Suppressor macrophage (primary cell): ENCODE measurements at regions not wholly inside any gene's neighbourhood (a gene's known extent, or its start where the extent isn't known, plus 50 kb on each side); places are given as distances from the start of the nearest gene placed in this dataset.
A peak's percentile ranks its signal among the peaks of the same experiment; 100 is the strongest.
"Not testable (repeated sequence)": the region's sequence is repeated elsewhere in the genome, so short reads cannot be mapped to it uniquely, and the experiment has no call there.

Source experiments
- DNase-seq, 4 experiments: peaks; one replicate each; pipeline ENCODE4 v3.0.0-alpha.2; 2020 to 2022

- no peak for DNase-seq
Measured at GRCh38 chr12:25424211-25424731, 128.8 kb downstream of the LMNTD1 start.

- no peak for DNase-seq
Measured at GRCh38 chr12:25423355-25424050, 129.6 kb downstream of the LMNTD1 start.

DNA sequence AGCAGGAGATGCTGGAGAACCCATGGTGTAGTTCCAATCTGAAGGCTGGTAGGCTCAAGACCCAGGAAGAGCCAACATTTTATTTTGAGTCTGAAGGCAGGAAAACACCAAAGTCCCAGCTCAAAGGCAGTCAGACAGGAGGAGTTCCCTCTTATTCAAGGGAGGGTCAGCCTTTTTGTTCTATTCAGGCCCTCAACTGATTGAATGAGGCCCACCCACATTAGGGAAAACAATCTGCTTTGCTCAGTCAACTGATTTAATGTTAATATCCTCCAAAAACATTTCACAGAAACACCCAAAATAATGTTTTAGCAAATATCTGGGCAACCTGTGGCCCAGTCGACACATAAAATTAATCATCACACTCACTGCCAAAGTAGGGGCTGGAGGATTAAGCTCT, 130.8 kb downstream of the LMNTD1 start:
- DNase-seq = no peak

DNA sequence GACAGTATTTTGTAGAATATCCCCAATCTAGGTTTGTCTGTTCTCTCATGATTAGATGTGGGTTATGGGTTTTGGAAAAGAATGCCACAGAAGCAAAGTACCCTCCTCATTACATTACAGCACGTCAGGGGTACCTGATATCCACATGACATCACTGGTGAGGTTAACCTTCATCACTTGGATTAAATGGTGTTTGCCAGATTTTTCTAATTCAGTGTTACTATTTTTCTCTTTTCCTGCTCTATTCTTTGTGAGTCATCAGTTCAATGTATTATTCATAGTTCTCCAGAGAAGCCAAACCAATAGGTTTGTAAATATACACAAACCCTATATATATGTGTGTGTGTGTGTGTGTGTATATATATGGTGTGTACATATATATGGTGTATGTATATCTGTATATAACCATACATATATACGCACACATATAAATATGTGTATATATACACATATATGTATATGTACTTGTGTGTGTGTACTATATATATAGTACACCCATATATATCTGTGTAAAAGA, 131.4 kb downstream of the LMNTD1 start:
- DNase-seq = no peak

DNA sequence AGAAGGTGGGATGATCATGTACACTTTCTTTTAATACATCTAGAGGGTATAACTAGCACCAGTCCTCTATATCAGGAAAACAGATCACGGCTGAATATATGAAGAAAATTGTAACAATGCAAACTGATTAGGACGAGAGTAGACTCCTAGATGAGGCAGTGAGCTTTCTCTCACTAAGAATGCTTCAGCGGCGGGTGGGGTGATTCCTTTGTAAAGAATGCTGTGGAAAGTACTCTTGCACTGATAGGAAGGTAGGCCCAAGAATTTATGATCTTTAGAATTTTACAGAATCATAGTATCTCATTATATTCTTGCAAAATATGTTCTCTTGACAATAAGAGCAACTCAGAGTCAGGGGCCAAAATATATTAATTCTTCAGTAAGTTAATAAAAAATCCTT, 133.0 kb downstream of the LMNTD1 start:
- DNase-seq = no peak

GRCh38 chr12:25419595-25419994, 133.5 kb downstream of the LMNTD1 start:
- no peak for DNase-seq

DNA sequence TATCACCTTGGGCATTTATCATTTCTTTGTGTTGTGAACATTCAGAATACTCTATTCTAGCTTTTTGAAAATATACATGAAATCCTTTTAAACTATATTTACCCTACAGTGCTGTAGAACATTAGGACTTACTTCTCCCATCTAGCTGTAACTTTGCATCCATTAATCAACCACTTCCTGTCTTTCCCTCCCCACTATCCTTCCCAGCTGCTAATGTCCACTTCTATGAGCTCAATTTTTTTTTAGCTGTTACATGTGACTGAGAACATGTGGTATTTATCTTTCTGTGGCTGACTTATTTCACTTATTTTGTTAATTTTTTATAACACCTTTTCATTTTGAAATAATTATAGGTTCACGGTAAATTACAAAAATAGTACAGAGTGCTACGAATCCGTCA, 136.0 kb downstream of the LMNTD1 start:
- DNase-seq = no peak

DNA sequence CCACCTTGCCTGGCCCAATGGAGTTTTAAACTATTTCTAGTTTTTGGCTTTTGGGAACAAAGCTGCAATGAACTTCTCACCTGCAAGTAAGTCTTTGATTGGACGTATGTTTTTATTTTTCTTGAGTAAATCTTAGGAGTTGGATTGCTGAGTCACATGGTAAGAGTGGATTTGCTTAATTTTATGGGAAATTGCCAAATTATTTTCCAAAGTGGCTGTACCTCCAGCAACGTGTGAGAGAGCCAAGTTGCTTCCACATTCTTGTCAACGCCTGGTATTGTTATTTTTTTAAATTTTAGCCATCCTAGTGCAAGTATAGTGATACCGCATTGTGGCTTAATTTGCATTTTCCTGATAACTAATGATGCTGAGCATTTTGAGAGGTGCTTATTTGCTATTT, 136.6 kb downstream of the LMNTD1 start:
- no peak for DNase-seq

- DNase-seq = no peak
Measured at GRCh38 chr12:25415004-25415403, 138.1 kb downstream of the LMNTD1 start.

- DNase-seq = no peak
Measured at GRCh38 chr12:25412735-25413134, 140.3 kb downstream of the LMNTD1 start.

DNA sequence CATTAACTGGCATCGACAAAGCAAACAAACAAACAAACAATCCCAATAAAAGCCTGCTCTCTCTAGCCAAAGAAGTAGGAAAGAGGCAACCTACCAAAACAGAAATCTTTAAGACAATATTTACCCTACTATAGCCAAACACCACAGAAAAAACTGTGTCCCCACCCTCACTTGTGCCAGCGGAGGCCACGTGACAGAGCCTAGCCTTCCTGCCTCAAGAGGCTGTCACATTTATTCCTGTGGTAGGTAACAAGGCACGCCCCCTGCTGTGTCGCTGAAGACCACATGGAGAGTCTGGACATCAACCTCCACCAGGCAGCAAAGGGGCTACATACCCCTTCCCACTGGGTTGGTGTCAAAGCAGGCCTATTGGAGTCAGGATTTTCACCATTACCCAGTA, 148.1 kb downstream of the LMNTD1 start:
- DNase-seq = no peak

DNA sequence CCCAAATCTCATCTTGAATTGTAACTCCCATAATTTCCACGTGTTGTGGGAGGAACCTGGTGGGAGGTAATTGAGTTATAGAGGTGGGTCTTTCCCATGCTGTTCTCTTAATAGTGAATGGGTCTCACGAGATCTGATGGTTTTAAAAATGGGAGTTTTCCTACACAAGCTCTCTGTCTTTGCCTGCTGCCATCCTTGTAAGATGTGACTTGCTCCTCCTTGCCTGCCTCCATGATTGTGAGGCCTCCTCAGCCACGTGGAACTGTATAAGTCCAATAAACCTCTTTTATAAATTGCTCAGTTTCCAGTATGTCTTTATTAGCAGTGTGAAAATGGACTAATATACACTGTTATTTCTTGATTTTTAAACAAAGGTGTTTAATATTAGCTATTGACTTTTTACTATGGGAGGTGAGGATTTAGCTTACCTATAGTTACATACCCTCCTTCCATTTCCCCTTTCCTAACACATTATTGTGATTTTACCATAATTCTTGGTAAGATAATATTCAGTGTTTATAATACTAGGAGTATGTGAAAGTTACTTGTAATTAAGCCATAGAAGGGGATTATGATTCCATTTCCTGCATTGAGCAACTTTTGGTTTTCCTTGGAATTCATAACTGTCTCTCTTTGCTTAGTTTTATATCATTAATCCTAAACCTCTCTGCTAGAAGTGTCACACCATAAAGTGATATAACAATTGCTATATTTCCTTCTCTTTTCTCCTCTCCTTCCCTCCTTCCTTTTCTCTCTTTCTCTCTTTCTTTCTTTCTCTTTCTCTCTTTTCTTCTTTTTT, 151.0 kb upstream of the KRAS start:
- DNase-seq = no peak

DNA sequence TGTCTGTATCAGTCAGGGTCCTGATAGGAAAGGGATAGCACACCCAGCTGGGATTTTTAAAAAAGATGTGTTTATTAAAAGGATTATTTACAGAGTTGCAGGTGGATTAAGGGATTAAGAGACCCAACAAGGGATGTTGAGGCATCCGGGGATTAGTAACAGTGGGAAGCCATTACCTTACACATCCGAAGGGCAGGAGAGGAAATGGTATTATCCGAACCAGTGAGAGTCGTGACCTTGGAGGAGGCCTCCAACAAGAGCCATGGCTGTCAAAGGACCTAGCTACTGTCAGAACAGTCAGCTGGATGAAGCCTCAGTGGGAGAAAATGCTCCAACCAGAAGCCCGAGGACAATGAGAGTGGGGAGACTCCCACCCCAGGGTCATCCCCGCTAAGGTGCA, 146.3 kb upstream of the KRAS start:
- no peak for DNase-seq

GRCh38 chr12:25395227-25395626, 144.5 kb upstream of the KRAS start:
- no peak for DNase-seq

GRCh38 chr12:25394775-25395174, 144.0 kb upstream of the KRAS start:
- not testable (repeated sequence) for DNase-seq

DNA sequence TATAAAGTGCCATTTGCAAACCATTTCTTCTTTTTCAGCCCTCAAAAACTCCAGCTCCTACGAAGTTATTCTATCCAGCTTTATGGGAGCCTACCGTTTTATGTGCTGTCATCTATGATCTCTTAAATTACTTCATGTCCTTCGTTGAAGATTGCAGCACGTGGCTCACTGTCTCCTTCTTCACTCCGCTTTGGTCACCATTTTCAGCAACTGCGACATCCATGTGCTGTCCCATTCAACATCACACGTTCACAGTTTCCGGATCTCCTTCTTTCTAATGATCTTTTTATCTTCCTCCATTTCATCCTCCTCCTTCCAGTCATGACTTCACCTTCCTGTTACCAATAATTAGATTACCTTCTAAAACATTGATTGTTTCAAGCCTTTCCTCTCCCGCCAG, 143.3 kb upstream of the KRAS start:
- DNase-seq = no peak

DNA sequence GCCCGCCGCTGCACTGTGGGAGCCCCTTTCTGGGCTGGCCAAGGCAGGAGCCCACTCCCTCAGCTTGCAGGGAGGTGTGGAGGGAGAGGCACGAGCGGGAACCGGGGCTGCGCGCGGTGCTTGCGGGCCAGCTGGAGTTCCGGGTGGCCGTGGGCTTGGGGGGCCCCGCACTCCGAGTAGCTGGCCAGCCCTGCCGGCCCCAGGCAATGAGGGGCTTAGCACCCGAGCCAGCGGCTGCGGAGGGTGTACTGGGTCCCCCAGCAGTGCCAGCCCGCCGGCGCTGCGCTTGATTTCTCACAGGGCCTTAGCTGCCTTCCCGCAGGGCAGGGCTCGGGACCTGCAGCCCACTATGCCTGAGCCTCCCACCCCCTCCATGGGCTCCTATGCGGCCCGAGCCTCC, 140.6 kb upstream of the KRAS start:
- DNase-seq = not testable (repeated sequence)

DNA sequence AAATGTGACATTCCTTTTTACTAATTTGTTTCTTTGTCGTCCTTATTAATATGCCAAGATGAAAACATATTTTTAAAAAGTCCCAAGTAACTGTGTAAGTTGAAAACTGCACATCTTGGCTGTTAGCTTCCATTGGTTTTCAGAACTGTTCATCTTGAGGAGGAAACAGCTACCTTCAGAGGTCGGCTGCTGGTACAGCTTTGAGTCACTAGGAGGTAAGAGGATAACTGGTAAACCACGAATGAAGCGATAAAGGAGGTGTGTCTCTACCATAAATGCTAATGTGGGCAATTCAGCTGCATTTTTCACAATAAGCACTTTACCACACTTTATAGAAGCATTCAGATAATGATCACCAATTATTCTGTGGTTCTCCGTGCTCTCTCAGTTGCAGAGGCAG, 137.5 kb upstream of the KRAS start:
- DNase-seq = no peak

DNA sequence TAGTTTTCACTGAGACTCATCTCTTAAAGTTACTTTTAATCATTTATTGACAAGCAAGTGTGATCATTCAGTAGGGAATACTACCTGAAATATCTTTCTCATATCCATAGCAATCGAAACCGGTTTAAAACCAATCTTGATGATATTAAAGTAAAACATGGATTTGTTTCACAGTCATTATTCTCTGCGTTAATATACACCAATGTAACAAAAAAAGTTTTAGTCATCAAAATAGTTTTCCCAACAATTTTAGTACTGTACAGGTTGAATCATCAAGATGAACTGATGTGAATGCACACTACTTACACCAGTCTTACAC, 137.0 kb upstream of the KRAS start:
- no peak for DNase-seq

- DNase-seq = peak; percentile 88 to 95 (median 91)
Measured at GRCh38 chr12:25386831-25387731, 136.4 kb upstream of the KRAS start.

DNA sequence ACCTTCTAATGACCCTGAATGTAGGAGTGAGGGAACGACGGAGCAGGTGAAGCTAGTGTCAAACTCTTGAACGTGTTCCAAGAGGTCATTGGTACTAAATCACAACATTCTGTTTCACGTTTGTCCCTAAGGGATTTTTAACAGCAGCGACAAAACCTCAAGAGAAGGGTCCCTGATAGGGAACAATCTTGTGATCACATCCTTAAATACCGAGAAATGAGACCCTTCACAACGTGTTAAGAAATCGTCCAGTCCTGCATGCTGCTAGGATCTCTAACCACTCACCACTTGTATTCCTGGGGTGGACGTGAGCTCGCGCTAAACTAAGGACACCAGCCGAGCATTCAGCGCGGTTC, 134.1 kb upstream of the KRAS start:
- no peak for DNase-seq

DNA sequence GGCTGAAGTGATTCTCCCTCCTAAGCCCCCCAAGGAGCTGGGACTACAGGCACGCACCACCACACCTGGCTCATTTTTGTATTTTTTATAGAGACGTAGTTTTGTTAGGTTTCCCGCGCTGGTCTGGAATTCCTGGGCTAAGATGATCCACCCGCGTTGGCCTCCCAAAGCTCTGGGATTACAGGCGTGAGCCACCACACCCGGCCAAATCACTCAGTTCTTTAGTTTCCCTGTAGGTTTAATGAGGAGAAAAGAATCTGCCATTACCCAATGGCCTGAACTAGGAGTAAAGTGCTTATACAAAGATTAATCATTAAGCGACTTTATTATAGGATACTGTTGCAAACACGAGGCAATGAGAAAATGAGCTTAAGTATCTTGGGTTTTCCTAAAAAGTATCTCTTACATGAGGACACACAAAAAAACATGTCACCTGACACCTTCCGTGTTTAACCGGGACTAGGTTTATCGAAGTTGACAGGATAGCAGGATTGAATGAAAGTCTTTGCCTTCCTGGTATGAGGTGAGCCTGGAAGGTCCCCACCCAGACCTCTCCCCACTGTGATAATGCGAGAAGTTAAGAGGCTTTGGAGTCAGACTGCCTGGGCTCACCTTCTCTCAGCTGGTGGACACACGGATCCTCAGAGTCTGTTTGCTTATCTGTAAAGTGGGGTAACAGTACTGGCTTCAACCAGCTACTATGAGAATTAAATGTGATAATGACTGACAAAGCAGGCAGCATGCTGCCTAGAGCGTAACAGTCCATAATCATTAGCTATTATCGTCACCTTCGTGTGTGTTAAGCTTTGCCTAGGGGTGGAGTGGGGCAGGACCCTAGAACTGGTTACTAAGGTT, 133.5 kb upstream of the KRAS start:
- DNase-seq = no peak
